SK-N-SH (cell line): ENCODE measurements at regions not wholly inside any gene's neighbourhood (a gene's known extent, or its start where the extent isn't known, plus 50 kb on each side); places are given as distances from the start of the nearest gene placed in this dataset.

Experiments used
- CTCF ChIA-PET: fragments of 300-600, 350-600 bp; formaldehyde crosslinking; extraction: SDS; loops from one replicate; lab custom pipeline; 2021; lab: Yijun Ruan, JAX
- POLR2A ChIA-PET: fragments of 350-600 bp; sonication (Branson Sonifier 250); formaldehyde crosslinking; extraction: SDS; loops from one replicate; lab custom pipeline; 2020; ENCODE audit warnings: antibody characterized with exemption, inconsistent platforms; lab: Yijun Ruan, JAX
- DNase-seq: peaks from one replicate; pipeline ENCODE4 v3.0.0; 2012
- H2AFZ ChIP-seq: fragments of 200-600 bp; sonication (generic); 2 replicates; pipeline ENCODE4 v1.8.1; 2016; ENCODE audit warnings: antibody characterized with exemption, mild to moderate bottlenecking, low read depth
- H3F3A ChIP-seq: fragments of 200-600 bp; sonication (generic); replicated peaks from 2 replicates; pipeline ENCODE3; 2016; ENCODE audit warnings: antibody characterized with exemption, mild to moderate bottlenecking; ENCODE audit not compliant: insufficient read depth
- H3K27ac ChIP-seq, 2 experiments: fragments of 200-500 bp in 1 of 2; fragments of 200-600 bp in 1 of 2; sonication (Bioruptor generic) in 1 of 2; sonication (generic), shearing (Covaris generic) in 1 of 2; 2 replicates each; pipeline versions ENCODE4 v1.5.1 to v1.6.1; 2014 to 2016; ENCODE audit warnings: low read depth in 2 of 2, inconsistent platforms in 1 of 2, low read length in 1 of 2, mild to moderate bottlenecking in 1 of 2, mixed read lengths in 1 of 2
- H3K27me3 ChIP-seq: fragments of 200-600 bp; sonication (generic), shearing (Covaris generic); 2 replicates; pipeline ENCODE4 v1.6.1; 2016; ENCODE audit warnings: mixed run types; ENCODE audit not compliant: insufficient read depth
- H3K36me3 ChIP-seq, 2 experiments: fragments of 200-500 bp in 1 of 2; fragments of 200-600 bp in 1 of 2; sonication (Bioruptor generic) in 1 of 2; sonication (generic) in 1 of 2; replicated peaks in 1 of 2; 2 replicates each; pipeline versions ENCODE3 to v1.5.1; 2014 to 2016; ENCODE audit warnings: low read length in 1 of 2, mild to moderate bottlenecking in 1 of 2; ENCODE audit not compliant: insufficient read depth in 2 of 2, control insufficient read depth in 1 of 2
- H3K4me1 ChIP-seq, 2 experiments: fragments of 200-500 bp in 1 of 2; fragments of 200-600 bp in 1 of 2; sonication (Bioruptor generic) in 1 of 2; sonication (generic), shearing (Covaris generic) in 1 of 2; 2 replicates each; pipeline versions ENCODE4 v1.5.1 to v1.6.1; 2014 to 2016; ENCODE audit warnings: low read depth in 1 of 2, low read length in 1 of 2, mixed run types in 1 of 2; ENCODE audit not compliant: insufficient read depth in 2 of 2, control insufficient read depth in 1 of 2
- H3K4me2 ChIP-seq: fragments of 200-600 bp; sonication (generic), shearing (Covaris generic); 2 replicates; pipeline ENCODE4 v1.6.1; 2017; ENCODE audit warnings: mixed run types
- H3K4me3 ChIP-seq, 2 experiments: fragments of 200-500 bp in 1 of 2; fragments of 200-600 bp in 1 of 2; sonication (Bioruptor generic) in 1 of 2; sonication (generic), shearing (Covaris generic) in 1 of 2; 2 replicates each; pipeline versions ENCODE4 v1.5.1 to v1.8.1; 2014 to 2016; ENCODE audit warnings: low read depth in 2 of 2, inconsistent platforms in 1 of 2, low read length in 1 of 2, mild to moderate bottlenecking in 1 of 2, mixed read lengths in 1 of 2, moderate library complexity in 1 of 2
- H3K79me2 ChIP-seq: fragments of 200-600 bp; sonication (generic); 2 replicates; pipeline ENCODE4 v1.8.1; 2017; ENCODE audit warnings: mild to moderate bottlenecking; ENCODE audit not compliant: insufficient read depth
- H3K9ac ChIP-seq: fragments of 200-600 bp; sonication (generic); 2 replicates; pipeline ENCODE4 v1.6.1; 2017; ENCODE audit warnings: mixed run types
- H3K9me2 ChIP-seq: fragments of 200-600 bp; sonication (generic); 2 replicates; pipeline ENCODE4 v1.6.1; 2017; ENCODE audit warnings: mixed run types
- H3K9me3 ChIP-seq: fragments of 200-600 bp; sonication (generic); 2 replicates; pipeline ENCODE4 v1.6.1; 2017; ENCODE audit warnings: mixed run types, mild to moderate bottlenecking, moderate library complexity
- H4K20me1 ChIP-seq: fragments of 200-600 bp; sonication (generic); 2 replicates; pipeline ENCODE4 v1.6.1; 2017; ENCODE audit warnings: mild to moderate bottlenecking, mixed run types; ENCODE audit not compliant: insufficient read depth
- ELF1 ChIP-seq: IDR thresholded peaks from 2 replicates; pipeline ENCODE4 v1.4.0; 2012
- EZH2phosphoT487 ChIP-seq: fragments of 200-600 bp; sonication (generic); IDR thresholded peaks from 2 replicates; pipeline ENCODE4 v1.6.1; 2017; ENCODE audit warnings: low read depth, mixed run types, mild to moderate bottlenecking, antibody characterized with exemption, moderate library complexity, borderline replicate concordance
- FOSL2 ChIP-seq: IDR thresholded peaks from 2 replicates; pipeline ENCODE4 v1.4.0; 2012; ENCODE audit warnings: low read depth, mild to moderate bottlenecking, moderate library complexity, borderline replicate concordance
- FOXM1 ChIP-seq: IDR thresholded peaks from 2 replicates; pipeline ENCODE4 v1.4.0; 2012; ENCODE audit warnings: low read depth, mild to moderate bottlenecking
- GABPA ChIP-seq: IDR thresholded peaks from 2 replicates; pipeline ENCODE4 v1.4.0; 2012; ENCODE audit warnings: low read depth, mild to moderate bottlenecking
- GATA2 ChIP-seq: sonication (generic); formaldehyde crosslinking; IDR thresholded peaks from 2 replicates; pipeline ENCODE4 v1.5.0; 2020; ENCODE audit warnings: mild to moderate bottlenecking, missing genetic modification reagents
- MXI1 ChIP-seq: IDR thresholded peaks from 2 replicates; pipeline ENCODE4 v1.6.1; 2012; ENCODE audit warnings: mild to moderate bottlenecking, low read depth, low read length, improper control_type of control experiment
- NFIC ChIP-seq: IDR thresholded peaks from 2 replicates; pipeline ENCODE4 v1.4.0; 2012; ENCODE audit warnings: borderline replicate concordance
- NRF1 ChIP-seq: IDR thresholded peaks from 2 replicates; pipeline ENCODE4 v1.6.1; 2012; ENCODE audit warnings: low read depth, mild to moderate bottlenecking, low read length
- POLR2AphosphoS5 ChIP-seq: IDR thresholded peaks from 2 replicates; pipeline ENCODE4 v1.6.1; 2012; ENCODE audit warnings: low read depth, low read length
- RAD21 ChIP-seq: IDR thresholded peaks from 2 replicates; pipeline ENCODE4 v1.6.1; 2012; ENCODE audit warnings: mild to moderate bottlenecking, low read length
- TAF1 ChIP-seq: IDR thresholded peaks from 2 replicates; pipeline ENCODE4 v1.6.1; 2012; ENCODE audit warnings: low read depth, mild to moderate bottlenecking, low read length, moderate library complexity, borderline replicate concordance
- WGBS: methylation state at CpG from one replicate; pipeline ENCODE4 v1.1.6; 2017; ENCODE audit warnings: low lambda C conversion rate; 5-methylcytosine and 5-hydroxymethylcytosine counted together
- TF ChIP-seq, protein P1 (sequence below): fragments of 200-600 bp; sonication (generic); IDR thresholded peaks from 2 replicates; pipeline ENCODE4 v1.6.1; 2017; ENCODE audit warnings: antibody characterized with exemption, mild to moderate bottlenecking, moderate library complexity
- TF ChIP-seq, protein P2 (sequence below): IDR thresholded peaks from 2 replicates; pipeline ENCODE4 v1.4.0; 2012; ENCODE audit warnings: low read depth
- TF ChIP-seq, protein P3 (sequence below): IDR thresholded peaks from 2 replicates; pipeline ENCODE4 v1.6.1; 2012; ENCODE audit warnings: mild to moderate bottlenecking, low read depth, low read length, moderate library complexity
- TF ChIP-seq, protein P4 (sequence below): IDR thresholded peaks from 2 replicates; pipeline ENCODE4 v1.4.0; 2012; ENCODE audit warnings: low read depth, borderline replicate concordance
- TF ChIP-seq, protein P5 (sequence below): fragments of 150-350 bp; IDR thresholded peaks from 2 replicates; pipeline ENCODE4 v1.6.1; 2016; ENCODE audit warnings: mild to moderate bottlenecking, low read depth, low read length
- TF ChIP-seq, protein P6 (sequence below): fragments of 150-350 bp; IDR thresholded peaks from 2 replicates; pipeline ENCODE4 v1.6.1; 2017; ENCODE audit warnings: antibody characterized with exemption, low read length, low read depth, borderline replicate concordance

DNA sequence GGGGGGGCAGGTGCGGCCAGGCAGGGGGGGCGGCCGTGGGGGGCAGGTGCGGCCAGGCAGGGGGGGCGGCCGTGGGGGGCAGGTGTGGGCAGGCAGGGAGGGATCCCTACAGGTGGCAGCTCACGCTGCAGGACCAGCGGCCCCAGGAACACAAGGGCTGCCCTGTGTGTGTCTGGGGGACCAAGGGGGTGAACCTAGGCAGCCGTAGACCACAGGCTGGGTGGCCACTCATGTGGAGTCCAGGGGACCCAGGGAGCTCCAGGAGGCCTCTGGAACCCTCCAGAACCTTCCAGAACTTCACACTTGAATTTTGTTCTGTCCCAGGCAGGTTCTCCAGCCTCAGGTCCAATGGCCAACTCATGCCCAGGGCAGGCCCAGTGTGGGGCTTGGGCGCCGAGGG lies 51.6 kb upstream of the EGFL7 start (continued):
- TF ChIP-seq, protein P1, sequence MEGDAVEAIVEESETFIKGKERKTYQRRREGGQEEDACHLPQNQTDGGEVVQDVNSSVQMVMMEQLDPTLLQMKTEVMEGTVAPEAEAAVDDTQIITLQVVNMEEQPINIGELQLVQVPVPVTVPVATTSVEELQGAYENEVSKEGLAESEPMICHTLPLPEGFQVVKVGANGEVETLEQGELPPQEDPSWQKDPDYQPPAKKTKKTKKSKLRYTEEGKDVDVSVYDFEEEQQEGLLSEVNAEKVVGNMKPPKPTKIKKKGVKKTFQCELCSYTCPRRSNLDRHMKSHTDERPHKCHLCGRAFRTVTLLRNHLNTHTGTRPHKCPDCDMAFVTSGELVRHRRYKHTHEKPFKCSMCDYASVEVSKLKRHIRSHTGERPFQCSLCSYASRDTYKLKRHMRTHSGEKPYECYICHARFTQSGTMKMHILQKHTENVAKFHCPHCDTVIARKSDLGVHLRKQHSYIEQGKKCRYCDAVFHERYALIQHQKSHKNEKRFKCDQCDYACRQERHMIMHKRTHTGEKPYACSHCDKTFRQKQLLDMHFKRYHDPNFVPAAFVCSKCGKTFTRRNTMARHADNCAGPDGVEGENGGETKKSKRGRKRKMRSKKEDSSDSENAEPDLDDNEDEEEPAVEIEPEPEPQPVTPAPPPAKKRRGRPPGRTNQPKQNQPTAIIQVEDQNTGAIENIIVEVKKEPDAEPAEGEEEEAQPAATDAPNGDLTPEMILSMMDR = no peak
- TF ChIP-seq NFIC (no peak), GATA2 (CRISPR knock-in tag) (no peak), GABPA (no peak)
- TF ChIP-seq, all 33 proteins: peak for 0

DNA sequence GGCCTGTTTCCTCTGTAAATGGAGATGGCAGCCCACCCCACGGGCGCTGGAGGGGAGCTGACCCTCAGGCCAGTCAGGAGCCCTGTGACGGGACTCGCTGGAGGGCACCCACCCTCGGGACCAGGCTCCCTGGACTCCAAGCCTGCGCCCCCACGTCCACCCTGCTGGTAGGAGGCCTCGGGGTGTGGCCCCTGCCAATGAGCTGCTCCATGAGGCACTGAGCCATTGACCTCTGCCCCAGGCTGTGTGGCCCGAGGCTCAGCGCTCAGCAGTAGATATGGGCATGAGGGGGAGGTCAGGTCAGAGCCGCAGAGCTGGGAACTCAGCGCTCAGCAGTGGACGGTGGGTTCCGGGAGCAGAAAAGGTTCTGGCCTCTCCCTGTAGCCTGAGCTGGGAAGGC lies 52.3 kb upstream of the EGFL7 start:
- Histone ChIP-seq H2AFZ (no peak overlapping the region), H3K4me2 (no peak overlapping the region), H3K36me3 (no peaks in the 10 kb centered on the region), H3K79me2 (no peaks in the 10 kb centered on the region), H3K27ac (no peak overlapping the region), H3K4me1 (peaks cover 9 to 11% of the 10 kb centered on the region in 2 experiments; a peak in 3 of 4 replicates)
- no peak for DNase-seq
- CTCF ChIA-PET = interaction anchor here (0.8 to 6.9 kb wide), 3 partner anchors 18 to 123 kb away, joined by 3 to 63 read pairs (median 4); no protein-coding TSS in a partner anchor
- TF ChIP-seq MXI1 = no peak
- TF ChIP-seq, protein P2, sequence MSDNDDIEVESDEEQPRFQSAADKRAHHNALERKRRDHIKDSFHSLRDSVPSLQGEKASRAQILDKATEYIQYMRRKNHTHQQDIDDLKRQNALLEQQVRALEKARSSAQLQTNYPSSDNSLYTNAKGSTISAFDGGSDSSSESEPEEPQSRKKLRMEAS = no peak
- TF ChIP-seq RAD21 = no peak
- no peak for TF ChIP-seq TAF1
- TF ChIP-seq, protein P3, sequence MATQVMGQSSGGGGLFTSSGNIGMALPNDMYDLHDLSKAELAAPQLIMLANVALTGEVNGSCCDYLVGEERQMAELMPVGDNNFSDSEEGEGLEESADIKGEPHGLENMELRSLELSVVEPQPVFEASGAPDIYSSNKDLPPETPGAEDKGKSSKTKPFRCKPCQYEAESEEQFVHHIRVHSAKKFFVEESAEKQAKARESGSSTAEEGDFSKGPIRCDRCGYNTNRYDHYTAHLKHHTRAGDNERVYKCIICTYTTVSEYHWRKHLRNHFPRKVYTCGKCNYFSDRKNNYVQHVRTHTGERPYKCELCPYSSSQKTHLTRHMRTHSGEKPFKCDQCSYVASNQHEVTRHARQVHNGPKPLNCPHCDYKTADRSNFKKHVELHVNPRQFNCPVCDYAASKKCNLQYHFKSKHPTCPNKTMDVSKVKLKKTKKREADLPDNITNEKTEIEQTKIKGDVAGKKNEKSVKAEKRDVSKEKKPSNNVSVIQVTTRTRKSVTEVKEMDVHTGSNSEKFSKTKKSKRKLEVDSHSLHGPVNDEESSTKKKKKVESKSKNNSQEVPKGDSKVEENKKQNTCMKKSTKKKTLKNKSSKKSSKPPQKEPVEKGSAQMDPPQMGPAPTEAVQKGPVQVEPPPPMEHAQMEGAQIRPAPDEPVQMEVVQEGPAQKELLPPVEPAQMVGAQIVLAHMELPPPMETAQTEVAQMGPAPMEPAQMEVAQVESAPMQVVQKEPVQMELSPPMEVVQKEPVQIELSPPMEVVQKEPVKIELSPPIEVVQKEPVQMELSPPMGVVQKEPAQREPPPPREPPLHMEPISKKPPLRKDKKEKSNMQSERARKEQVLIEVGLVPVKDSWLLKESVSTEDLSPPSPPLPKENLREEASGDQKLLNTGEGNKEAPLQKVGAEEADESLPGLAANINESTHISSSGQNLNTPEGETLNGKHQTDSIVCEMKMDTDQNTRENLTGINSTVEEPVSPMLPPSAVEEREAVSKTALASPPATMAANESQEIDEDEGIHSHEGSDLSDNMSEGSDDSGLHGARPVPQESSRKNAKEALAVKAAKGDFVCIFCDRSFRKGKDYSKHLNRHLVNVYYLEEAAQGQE = no peak
- no peak for TF ChIP-seq ELF1
- no peak for TF ChIP-seq NRF1
- TF ChIP-seq, protein P4, sequence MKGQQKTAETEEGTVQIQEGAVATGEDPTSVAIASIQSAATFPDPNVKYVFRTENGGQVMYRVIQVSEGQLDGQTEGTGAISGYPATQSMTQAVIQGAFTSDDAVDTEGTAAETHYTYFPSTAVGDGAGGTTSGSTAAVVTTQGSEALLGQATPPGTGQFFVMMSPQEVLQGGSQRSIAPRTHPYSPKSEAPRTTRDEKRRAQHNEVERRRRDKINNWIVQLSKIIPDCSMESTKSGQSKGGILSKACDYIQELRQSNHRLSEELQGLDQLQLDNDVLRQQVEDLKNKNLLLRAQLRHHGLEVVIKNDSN = no peak
- no peak for TF ChIP-seq POLR2AphosphoS5
- no peak for TF ChIP-seq FOXM1
- TF ChIP-seq, protein P5, sequence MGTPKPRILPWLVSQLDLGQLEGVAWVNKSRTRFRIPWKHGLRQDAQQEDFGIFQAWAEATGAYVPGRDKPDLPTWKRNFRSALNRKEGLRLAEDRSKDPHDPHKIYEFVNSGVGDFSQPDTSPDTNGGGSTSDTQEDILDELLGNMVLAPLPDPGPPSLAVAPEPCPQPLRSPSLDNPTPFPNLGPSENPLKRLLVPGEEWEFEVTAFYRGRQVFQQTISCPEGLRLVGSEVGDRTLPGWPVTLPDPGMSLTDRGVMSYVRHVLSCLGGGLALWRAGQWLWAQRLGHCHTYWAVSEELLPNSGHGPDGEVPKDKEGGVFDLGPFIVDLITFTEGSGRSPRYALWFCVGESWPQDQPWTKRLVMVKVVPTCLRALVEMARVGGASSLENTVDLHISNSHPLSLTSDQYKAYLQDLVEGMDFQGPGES = no peak
- no peak for TF ChIP-seq EZH2phosphoT487
- TF ChIP-seq FOSL2 = no peak
- TF ChIP-seq, protein P6, sequence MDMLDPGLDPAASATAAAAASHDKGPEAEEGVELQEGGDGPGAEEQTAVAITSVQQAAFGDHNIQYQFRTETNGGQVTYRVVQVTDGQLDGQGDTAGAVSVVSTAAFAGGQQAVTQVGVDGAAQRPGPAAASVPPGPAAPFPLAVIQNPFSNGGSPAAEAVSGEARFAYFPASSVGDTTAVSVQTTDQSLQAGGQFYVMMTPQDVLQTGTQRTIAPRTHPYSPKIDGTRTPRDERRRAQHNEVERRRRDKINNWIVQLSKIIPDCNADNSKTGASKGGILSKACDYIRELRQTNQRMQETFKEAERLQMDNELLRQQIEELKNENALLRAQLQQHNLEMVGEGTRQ = no peak
- TF ChIP-seq, all 33 proteins: peak for 0
- POLR2A ChIA-PET = no interaction called here
- H3K4me3 ChIP-seq = no peak overlapping the region
- H3K9ac ChIP-seq = no peak overlapping the region
- 77% methylated on average over 9 of the region's 14 CpGs for WGBS
- H3F3A ChIP-seq = no peaks in the 10 kb centered on the region
- H3K27me3 ChIP-seq = no peaks in the 10 kb centered on the region
- H3K9me3 ChIP-seq = no peaks in the 10 kb centered on the region
- no peaks in the 10 kb centered on the region for H4K20me1 ChIP-seq
- no peaks in the 10 kb centered on the region for H3K9me2 ChIP-seq
